ENCODE measurements at regions not wholly inside any gene's neighbourhood (a gene's known extent, or its start where the extent isn't known, plus 50 kb on each side); places are given as distances from the start of the nearest gene placed in this dataset.

DNA sequence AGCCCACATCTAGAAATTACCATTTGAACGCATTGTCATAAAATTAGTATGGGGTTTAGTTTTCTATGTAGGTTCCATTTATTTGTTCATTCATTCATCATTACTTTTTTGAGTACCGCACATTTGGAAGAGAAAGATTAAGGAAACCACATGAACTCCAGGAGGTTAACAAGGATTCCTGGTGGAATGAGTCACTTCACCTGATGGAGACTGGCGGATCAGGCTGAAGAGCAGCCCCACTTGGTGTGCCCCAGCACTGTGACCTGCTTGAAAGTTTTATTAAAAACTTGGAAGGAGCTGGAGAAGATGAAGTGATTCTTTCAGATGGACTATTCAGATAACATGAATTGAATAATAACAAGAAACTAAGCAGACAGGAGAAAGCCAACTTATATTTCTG, 293.6 kb upstream of the CDH11 start:
- in situ Hi-C loops (cut with HindIII; ENCODE audit: low sequenced_read_pairs) = no loop called here
- DNase-seq (ENCODE audit: low read depth) = peak; percentile 68
- no peak overlapping the region for H3K4me3 ChIP-seq (ENCODE audit: low read depth, low read length)

DNA sequence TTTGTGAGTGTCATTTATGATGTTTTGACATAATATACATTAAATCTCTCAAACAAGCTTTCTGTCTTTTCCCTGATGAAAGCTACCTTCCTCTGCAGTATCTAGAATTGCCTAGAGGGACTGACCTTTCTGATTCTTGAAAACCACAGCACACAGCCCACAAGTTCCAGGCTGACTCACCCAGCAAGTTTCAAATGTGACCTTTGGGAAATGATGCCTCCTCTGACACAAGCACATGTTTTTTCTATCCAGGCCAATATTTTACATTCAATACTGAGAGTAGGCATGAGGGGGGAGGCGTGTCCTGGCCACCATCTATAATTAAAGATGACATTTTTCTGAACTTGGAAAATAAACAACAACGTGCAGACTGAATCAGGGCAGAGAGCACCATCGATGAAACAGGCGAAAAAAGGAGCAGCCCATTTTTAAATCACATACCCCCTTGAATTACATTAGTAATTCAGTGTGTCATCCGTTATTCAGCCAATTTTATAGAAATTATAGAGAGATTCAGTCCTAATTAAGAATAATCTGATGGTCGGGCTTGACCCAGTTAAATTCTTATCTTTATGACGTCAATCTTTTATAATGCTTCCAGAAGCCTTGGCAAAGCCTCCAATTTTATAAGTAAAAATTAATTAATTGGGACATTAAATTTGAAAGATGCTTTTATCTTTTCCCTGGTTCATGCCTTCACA, 292.6 kb upstream of the CDH11 start:
- in situ Hi-C loops (cut with HindIII; ENCODE audit: low sequenced_read_pairs) = no loop called here
- peak; percentile 33 for DNase-seq (ENCODE audit: low read depth)
- H3K4me3 ChIP-seq (ENCODE audit: low read depth, low read length) = no peak overlapping the region
- TF ChIP-seq, protein P1, sequence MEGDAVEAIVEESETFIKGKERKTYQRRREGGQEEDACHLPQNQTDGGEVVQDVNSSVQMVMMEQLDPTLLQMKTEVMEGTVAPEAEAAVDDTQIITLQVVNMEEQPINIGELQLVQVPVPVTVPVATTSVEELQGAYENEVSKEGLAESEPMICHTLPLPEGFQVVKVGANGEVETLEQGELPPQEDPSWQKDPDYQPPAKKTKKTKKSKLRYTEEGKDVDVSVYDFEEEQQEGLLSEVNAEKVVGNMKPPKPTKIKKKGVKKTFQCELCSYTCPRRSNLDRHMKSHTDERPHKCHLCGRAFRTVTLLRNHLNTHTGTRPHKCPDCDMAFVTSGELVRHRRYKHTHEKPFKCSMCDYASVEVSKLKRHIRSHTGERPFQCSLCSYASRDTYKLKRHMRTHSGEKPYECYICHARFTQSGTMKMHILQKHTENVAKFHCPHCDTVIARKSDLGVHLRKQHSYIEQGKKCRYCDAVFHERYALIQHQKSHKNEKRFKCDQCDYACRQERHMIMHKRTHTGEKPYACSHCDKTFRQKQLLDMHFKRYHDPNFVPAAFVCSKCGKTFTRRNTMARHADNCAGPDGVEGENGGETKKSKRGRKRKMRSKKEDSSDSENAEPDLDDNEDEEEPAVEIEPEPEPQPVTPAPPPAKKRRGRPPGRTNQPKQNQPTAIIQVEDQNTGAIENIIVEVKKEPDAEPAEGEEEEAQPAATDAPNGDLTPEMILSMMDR (IDR thresholded peaks at IDR 0.05; ENCODE audit: low read depth, low read length, missing control alignments) = no peak

More for the DNA sequence above, 293.6 kb upstream of the CDH11 start:
- TF ChIP-seq, protein P1 (IDR thresholded peaks at IDR 0.05; ENCODE audit: low read depth, low read length, missing control alignments) = no peak

DNA sequence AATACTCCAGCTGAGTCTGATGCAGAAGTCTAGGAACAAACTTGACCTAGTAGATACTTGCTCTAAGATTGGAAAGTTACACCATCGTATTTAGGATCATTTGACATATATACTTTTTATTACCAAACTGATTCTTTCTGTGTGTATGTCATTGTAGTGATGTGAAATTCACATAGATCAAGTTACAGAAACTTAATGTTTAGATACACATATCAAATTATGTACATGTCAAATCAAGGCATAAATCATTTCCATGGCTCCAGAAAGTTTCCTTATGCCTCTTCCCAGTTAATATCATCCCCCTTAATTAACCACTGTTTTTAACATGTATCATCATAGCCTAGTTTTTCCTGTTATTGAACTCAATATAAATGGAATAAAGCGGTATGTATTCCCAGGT, 292.0 kb upstream of the CDH11 start:
- TF ChIP-seq, protein P1 (IDR thresholded peaks at IDR 0.05; ENCODE audit: low read depth, low read length, missing control alignments) = no peak

DNA sequence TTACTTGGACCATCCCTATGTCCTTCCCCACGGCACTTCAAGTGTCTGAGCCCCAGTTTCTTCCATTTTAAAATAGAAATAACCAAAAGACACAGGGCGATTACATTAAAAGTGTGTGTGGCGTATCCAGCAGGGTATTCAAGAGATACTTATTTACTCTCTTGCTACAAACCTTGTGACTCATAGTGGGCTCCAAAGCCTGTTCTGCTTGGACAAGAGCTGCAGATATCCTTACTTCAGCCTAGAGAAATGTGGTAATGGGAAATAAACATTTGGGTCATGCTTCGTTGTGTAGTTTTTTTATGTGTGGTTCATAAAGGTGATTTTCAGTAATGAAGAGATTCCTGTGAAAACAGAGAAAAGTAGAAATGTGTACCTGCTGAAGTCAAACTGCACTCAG, 288.9 kb upstream of the CDH11 start:
- TF ChIP-seq, protein P1 (IDR thresholded peaks at IDR 0.05; ENCODE audit: low read depth, low read length, missing control alignments) = no peak
- in situ Hi-C loops (cut with HindIII; ENCODE audit: low sequenced_read_pairs) = no loop called here
- no peak for DNase-seq (ENCODE audit: low read depth)
- no peak overlapping the region for H3K4me3 ChIP-seq (ENCODE audit: low read depth, low read length)

More for the DNA sequence above, 292.0 kb upstream of the CDH11 start:
- H3K4me3 ChIP-seq (ENCODE audit: low read depth, low read length) = no peak overlapping the region
- DNase-seq (ENCODE audit: low read depth) = no peak
- in situ Hi-C loops (cut with HindIII; ENCODE audit: low sequenced_read_pairs) = no loop called here

DNA sequence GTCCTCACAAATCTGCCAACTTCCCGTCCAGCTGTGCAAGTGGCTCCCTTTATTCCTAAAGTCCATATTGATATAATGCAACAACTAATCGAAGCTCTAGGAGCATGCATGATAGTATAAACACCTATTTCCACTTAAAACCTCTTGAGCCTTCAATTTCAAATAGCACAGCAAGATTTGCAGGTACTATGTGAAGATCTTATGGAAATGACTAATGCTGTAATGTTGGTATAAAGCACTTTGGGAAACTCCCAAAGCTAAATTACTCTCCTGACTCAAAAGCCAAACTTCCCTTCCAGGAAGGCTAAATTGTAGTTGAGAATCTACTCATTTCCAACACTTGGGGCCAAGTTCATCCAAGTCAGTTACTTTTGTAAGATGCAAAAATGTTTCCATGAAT, 287.6 kb upstream of the CDH11 start:
- no peak for DNase-seq (ENCODE audit: low read depth)
- in situ Hi-C loops (cut with HindIII; ENCODE audit: low sequenced_read_pairs) = no loop called here
- H3K4me3 ChIP-seq (ENCODE audit: low read depth, low read length) = no peak overlapping the region
- TF ChIP-seq, protein P1 (IDR thresholded peaks at IDR 0.05; ENCODE audit: low read depth, low read length, missing control alignments) = no peak

DNA sequence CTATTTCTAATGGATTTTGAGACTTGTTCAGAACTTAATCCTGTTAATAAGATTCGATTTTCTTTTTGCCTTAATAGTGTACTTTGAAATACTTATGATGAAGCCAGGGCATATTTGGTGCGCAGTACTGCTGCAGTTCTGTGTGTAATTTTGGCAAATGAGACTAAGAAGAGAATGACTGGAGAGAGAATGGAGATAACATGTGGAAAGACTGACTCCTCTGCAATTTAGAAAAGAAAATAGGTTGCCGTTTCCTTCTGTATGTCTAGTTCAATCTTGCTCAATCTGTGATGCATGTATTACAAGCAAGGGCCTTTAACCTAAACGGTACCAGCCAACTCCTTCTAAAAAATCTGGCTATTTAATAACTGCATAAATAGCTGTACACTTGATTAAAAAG, 285.1 kb upstream of the CDH11 start:
- H3K4me3 ChIP-seq (ENCODE audit: low read depth, low read length) = no peak overlapping the region
- TF ChIP-seq, protein P1 (IDR thresholded peaks at IDR 0.05; ENCODE audit: low read depth, low read length, missing control alignments) = no peak
- in situ Hi-C loops (cut with HindIII; ENCODE audit: low sequenced_read_pairs) = no loop called here
- DNase-seq (ENCODE audit: low read depth) = no peak

All from astrocyte of the cerebellum (primary cell).